AG09319 (cell line): ENCODE measurements at regions not wholly inside any gene's neighbourhood (a gene's known extent, or its start where the extent isn't known, plus 50 kb on each side); places are given as distances from the start of the nearest gene placed in this dataset.

Experiments used
- DNase-seq: peaks from one replicate; pipeline ENCODE4 v3.0.0-alpha.2; 2010; ENCODE audit warnings: low read depth; ENCODE audit errors: extremely low read depth
- CTCF ChIP-seq: IDR thresholded peaks from 2 replicates; pipeline ENCODE4 v1.5.1; 2011; ENCODE audit warnings: low read depth, mild to moderate bottlenecking, inconsistent platforms, low read length, moderate library complexity

DNA sequence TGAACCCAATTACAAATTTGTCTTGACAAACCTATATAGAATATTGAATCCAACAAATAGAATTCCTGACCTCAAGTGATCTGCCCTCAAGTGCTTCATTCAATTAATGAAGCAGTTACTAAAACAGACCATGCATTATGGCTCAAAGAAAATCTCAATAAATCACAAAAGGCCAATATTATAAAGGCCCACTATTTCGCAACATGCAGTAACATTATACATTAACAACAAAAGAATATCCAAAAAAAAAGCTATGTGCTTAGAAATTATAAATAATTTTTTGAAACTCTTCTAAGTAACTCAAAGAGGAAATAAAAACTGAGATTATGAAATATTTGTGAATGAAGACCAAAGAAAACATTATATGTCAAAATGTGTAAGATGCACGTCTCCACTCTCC, 177.7 kb downstream of the ZNF674 start:
- TF ChIP-seq CTCF: no peak
- no peak for DNase-seq

GRCh38 chrX:46366381-46367207, 178.6 kb downstream of the ZNF674 start:
- no peak for TF ChIP-seq CTCF
- no peak for DNase-seq

GRCh38 chrX:46354481-46354880, 190.7 kb downstream of the ZNF674 start:
- no peak for TF ChIP-seq CTCF
- DNase-seq: no peak

DNA sequence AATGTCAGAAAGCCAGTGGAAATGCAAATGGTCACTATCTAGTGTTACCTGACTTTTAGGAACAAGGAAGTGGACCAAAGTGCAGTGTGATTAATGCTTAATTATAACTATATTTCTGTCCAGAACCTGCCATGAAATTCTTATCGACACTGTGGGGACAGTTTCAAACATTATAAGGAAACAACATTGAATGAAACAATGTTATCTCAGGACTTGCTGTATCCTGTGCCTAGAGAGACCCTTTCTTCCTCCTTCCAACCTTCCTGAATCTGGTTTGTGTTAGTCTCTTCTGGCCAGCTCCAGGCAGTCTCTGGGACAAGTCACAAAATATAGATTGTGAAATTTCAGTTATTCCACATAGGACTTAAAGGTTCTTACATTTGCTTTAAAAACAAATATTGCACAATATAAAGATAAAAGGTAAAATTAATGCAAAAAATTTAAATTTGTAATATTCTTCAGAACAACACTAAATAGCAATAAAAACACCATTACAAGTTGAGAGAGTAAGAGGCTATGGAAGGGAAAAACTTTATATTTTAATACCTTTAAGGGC, 203.4 kb downstream of the ZNF674 start:
- DNase-seq: no peak

DNA sequence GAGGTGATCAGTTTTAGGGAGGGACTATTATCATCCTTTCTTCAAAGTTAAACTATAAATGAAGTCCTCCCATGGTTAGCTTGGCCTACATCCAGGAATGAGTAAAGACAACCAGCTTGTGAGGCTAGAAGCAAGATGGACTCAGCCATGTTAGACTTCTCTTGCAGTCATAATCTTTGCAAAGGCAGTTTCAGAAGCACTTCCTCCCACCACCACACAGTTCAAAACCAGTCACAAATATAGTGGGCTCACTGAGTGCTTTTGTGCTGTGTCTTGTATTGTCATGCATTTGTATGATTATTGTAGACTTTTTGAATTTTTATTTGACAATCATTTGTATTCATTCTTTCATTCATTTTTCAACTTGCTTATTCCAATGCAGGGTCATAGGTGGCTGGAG, 204.5 kb downstream of the ZNF674 start:
- TF ChIP-seq CTCF: no peak
- no peak for DNase-seq

More for the DNA sequence above, 203.4 kb downstream of the ZNF674 start:
- TF ChIP-seq CTCF: no peak

GRCh38 chrX:46333550-46333949, 211.7 kb downstream of the ZNF674 start:
- TF ChIP-seq CTCF: no peak

GRCh38 chrX:46330981-46331380, 214.2 kb downstream of the ZNF674 start:
- TF ChIP-seq CTCF: no peak

More at GRCh38 chrX:46333550-46333949, 211.7 kb downstream of the ZNF674 start:
- DNase-seq: no peak

More at GRCh38 chrX:46330981-46331380, 214.2 kb downstream of the ZNF674 start:
- no peak for DNase-seq
